ENCODE measurements at regions not wholly inside any gene's neighbourhood (a gene's known extent, or its start where the extent isn't known, plus 50 kb on each side); places are given as distances from the start of the nearest gene placed in this dataset.

DNA sequence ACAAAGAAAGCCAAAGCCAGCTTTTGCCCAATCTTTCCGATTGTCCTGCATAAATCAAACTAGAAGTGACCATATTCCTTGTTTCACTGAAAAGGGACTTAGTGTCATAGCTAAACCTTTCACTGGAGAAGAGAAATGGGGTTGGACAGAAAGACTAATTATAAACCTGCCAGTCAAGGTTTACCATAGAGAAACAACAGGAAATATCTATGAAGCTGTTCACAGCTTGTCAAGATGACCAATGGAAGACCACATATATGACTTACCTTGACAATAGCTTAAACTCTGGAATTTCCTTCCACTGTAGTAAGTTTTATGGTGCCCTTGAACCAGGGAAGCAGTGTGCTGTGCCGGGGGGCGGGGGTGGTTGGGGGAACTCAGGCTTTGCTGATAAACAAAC lies 107.7 kb upstream of the PHACTR1 start:
- H3K9me3 ChIP-seq, result no peaks in the 10 kb centered on the region
- H3K4me3 ChIP-seq, result no peak overlapping the region
- H3K27me3 ChIP-seq, result no peaks in the 10 kb centered on the region
- H3K4me1 ChIP-seq, result peaks cover 14% of the 10 kb centered on the region
- H3K36me3 ChIP-seq, result no peaks in the 10 kb centered on the region
- no peak overlapping the region for H3K27ac ChIP-seq
- no peak for DNase-seq (ENCODE audit: low spot score in 2 of 2)
- 93% methylated on average over 3 of the region's 3 CpGs for WGBS
- TF ChIP-seq, protein P1, sequence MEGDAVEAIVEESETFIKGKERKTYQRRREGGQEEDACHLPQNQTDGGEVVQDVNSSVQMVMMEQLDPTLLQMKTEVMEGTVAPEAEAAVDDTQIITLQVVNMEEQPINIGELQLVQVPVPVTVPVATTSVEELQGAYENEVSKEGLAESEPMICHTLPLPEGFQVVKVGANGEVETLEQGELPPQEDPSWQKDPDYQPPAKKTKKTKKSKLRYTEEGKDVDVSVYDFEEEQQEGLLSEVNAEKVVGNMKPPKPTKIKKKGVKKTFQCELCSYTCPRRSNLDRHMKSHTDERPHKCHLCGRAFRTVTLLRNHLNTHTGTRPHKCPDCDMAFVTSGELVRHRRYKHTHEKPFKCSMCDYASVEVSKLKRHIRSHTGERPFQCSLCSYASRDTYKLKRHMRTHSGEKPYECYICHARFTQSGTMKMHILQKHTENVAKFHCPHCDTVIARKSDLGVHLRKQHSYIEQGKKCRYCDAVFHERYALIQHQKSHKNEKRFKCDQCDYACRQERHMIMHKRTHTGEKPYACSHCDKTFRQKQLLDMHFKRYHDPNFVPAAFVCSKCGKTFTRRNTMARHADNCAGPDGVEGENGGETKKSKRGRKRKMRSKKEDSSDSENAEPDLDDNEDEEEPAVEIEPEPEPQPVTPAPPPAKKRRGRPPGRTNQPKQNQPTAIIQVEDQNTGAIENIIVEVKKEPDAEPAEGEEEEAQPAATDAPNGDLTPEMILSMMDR (IDR thresholded peaks at IDR 0.05), result no peak
- TF ChIP-seq POLR2AphosphoS5 (IDR thresholded peaks at IDR 0.05), result no peak
- TF ChIP-seq EP300 (IDR thresholded peaks at IDR 0.05), result no peak
- TF ChIP-seq POLR2A (IDR thresholded peaks at IDR 0.05), result no peak

DNA sequence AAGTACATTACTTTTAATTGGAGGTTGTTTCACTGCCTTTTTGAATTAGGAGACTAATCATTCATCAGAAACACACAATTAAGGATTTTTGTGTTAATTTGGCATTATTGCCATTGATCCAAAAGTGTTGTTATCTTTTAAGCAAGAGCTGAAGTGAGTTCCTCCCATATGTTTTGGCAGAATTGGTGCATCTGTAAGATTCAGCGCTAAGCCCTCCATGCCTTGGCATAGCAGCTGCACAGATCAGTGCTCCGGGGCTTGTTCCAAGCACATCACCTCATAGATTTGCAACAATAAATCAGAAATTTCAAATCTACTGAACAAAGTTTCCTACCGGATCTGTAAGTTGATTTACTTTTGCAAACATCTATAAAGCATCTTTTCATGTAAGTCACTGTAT lies 106.8 kb upstream of the PHACTR1 start:
- no peak for DNase-seq (ENCODE audit: low spot score in 2 of 2)
- no peaks in the 10 kb centered on the region for H3K9me3 ChIP-seq
- no peaks in the 10 kb centered on the region for H3K36me3 ChIP-seq
- 54% methylated on average over 3 of the region's 3 CpGs for WGBS
- TF ChIP-seq, protein P1 (IDR thresholded peaks at IDR 0.05), result no peak
- TF ChIP-seq POLR2AphosphoS5 (IDR thresholded peaks at IDR 0.05) (no peak), POLR2A (IDR thresholded peaks at IDR 0.05) (no peak), EP300 (IDR thresholded peaks at IDR 0.05) (no peak)
- no peaks in the 10 kb centered on the region for H3K27me3 ChIP-seq
- no peak overlapping the region for H3K27ac ChIP-seq
- H3K4me1 ChIP-seq, result peaks cover 14% of the 10 kb centered on the region
- H3K4me3 ChIP-seq, result no peak overlapping the region

DNA sequence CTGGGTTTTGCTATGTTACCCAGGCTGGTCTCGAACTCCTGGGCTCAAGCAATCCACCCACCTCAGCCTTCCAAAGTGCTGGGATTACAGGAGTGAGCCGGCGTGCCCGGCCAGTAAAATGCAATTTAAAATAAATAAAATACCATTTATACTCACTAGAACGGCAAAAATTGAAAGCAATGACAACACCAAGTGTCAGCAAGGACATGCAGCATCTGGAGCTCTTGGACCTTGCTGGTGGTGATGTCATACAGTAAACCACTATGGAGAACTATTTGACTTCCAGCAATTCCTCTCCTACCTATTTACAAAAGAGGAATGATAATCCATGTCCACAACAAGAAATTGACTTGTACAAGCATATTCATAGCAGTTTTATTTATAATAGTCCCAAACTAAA lies 105.7 kb upstream of the PHACTR1 start:
- H3K27ac ChIP-seq, result no peak overlapping the region
- H3K4me1 ChIP-seq, result peaks cover 11% of the 10 kb centered on the region
- WGBS, result 96% methylated on average over 5 of the region's 5 CpGs
- no peak overlapping the region for H3K4me3 ChIP-seq
- no peak for DNase-seq (ENCODE audit: low spot score in 2 of 2)
- H3K9me3 ChIP-seq, result no peaks in the 10 kb centered on the region
- no peaks in the 10 kb centered on the region for H3K36me3 ChIP-seq
- H3K27me3 ChIP-seq, result no peaks in the 10 kb centered on the region
- TF ChIP-seq EP300 (IDR thresholded peaks at IDR 0.05), result no peak

DNA sequence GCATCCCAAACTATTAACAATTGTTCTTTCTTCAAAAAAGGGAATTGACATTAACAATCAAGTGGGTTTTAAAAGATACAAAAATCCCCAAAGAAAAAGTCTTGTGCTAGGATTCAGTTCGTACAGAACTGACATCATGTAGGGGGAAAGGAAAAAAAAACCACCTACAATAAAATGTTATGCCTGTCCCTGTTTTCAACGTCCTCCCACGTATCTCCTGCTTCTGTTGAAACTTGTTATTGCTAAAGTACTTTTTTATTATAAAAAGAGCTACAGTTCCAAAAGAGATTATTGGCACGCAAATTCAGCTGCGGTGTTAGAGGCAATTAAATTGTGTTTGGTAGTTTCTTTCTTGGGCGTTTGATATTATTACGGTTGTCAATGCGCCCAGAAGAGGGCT lies 102.8 kb upstream of the PHACTR1 start:
- Histone ChIP-seq H3K4me3 (no peak overlapping the region), H3K9me3 (no peaks in the 10 kb centered on the region), H3K36me3 (no peaks in the 10 kb centered on the region), H3K27ac (no peak overlapping the region), H3K27me3 (no peaks in the 10 kb centered on the region), H3K4me1 (no peaks in the 10 kb centered on the region)
- no peak for DNase-seq (ENCODE audit: low spot score in 2 of 2)
- WGBS, result 20% methylated on average over 8 of the region's 8 CpGs
- TF ChIP-seq, protein P1 (IDR thresholded peaks at IDR 0.05), result no peak
- TF ChIP-seq POLR2A (IDR thresholded peaks at IDR 0.05) (no peak), POLR2AphosphoS5 (IDR thresholded peaks at IDR 0.05) (no peak), EP300 (IDR thresholded peaks at IDR 0.05) (no peak)

DNA sequence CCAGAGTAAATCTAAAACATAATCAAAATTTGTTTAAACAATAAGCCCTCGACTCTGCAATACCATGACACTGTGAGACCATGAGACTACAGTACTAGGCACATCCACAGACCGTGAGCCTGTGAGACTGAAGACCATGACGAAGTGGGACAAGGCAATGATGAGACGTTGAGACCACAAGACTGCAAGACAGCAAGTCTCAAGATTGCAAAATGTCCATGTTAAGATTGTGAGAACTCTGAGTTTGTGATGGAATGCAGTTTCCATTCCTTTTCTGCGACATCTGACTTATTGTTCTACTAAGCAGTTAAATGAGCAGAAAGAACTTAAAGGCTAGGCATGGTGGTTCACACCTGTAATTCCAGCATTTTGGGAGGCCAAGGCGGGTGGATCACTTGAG lies 102.1 kb upstream of the PHACTR1 start:
- no peak overlapping the region for H3K4me3 ChIP-seq
- H3K9me3 ChIP-seq, result no peaks in the 10 kb centered on the region
- TF ChIP-seq POLR2AphosphoS5 (IDR thresholded peaks at IDR 0.05) (no peak), EP300 (IDR thresholded peaks at IDR 0.05) (no peak), POLR2A (IDR thresholded peaks at IDR 0.05) (no peak)
- TF ChIP-seq, protein P1 (IDR thresholded peaks at IDR 0.05), result no peak
- H3K36me3 ChIP-seq, result no peaks in the 10 kb centered on the region
- 88% methylated on average over 6 of the region's 6 CpGs for WGBS
- H3K27ac ChIP-seq, result no peak overlapping the region
- no peaks in the 10 kb centered on the region for H3K4me1 ChIP-seq
- H3K27me3 ChIP-seq, result no peaks in the 10 kb centered on the region
- no peak for DNase-seq (ENCODE audit: low spot score in 2 of 2)

DNA sequence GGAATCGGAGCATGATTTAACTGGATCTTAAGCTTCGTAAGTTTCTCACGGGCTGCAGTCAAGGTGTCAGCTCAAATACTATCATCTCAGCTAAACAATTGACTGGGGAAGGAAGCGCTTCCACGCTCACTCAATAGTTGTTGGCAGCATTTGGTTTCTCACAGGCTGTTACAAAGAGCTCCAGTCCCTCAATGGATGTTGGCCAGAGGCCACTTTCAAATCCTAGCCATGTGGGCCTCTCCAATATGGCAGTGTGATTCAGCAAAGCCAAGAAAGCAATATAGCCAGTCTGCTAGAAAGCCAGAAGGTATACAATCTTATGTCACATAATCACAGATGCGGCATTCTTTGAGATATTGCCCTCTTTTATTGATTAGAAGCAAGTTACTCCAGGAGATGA lies 98.3 kb upstream of the PHACTR1 start:
- Histone ChIP-seq H3K9me3 (no peaks in the 10 kb centered on the region), H3K27me3 (no peaks in the 10 kb centered on the region), H3K4me1 (no peaks in the 10 kb centered on the region), H3K36me3 (no peaks in the 10 kb centered on the region), H3K27ac (no peak overlapping the region), H3K4me3 (no peak overlapping the region)
- no peak for DNase-seq (ENCODE audit: low spot score in 2 of 2)
- TF ChIP-seq POLR2AphosphoS5 (IDR thresholded peaks at IDR 0.05) (no peak), EP300 (IDR thresholded peaks at IDR 0.05) (no peak), POLR2A (IDR thresholded peaks at IDR 0.05) (no peak)
- TF ChIP-seq, protein P1 (IDR thresholded peaks at IDR 0.05), result no peak
- 78% methylated on average over 6 of the region's 6 CpGs for WGBS

Data from suprapubic skin (tissue), 4 donors.